Stimulated activated naive B cell treated with anti-CD40 and anti-IgM and Interleukin-4, amounts not matched to agents 10 μg/mL and 1 μg/mL and 100 μg/mL, for 72 hours (primary cell): ENCODE measurements at regions not wholly inside any gene's neighbourhood (a gene's known extent, or its start where the extent isn't known, plus 50 kb on each side); places are given as distances from the start of the nearest gene placed in this dataset.

Experiments used
- ATAC-seq, 2 donors: fragments of 150-1000 bp; cut with Tn5 transposase; replicated peaks; 2 replicates each; pipeline ENCODE4 v1.10.0; 2021; ENCODE audit warnings: moderate library complexity in 1 of 2
- DNase-seq: peaks from one replicate; pipeline ENCODE4 v3.0.0; 2021
- H3K27ac Mint-ChIP-seq: one replicate; pipeline ENCODE4 v1.8.0; 2022; ENCODE audit warnings: mild to moderate bottlenecking, mixed read lengths
- H3K27me3 Mint-ChIP-seq, 2 donors: one replicate each; pipeline ENCODE4 v1.8.0; 2022; ENCODE audit warnings: mixed read lengths in 2 of 2
- H3K36me3 Mint-ChIP-seq, 2 donors: one replicate each; pipeline ENCODE4 v1.8.0; 2022; ENCODE audit warnings: mixed read lengths in 2 of 2, mild to moderate bottlenecking in 1 of 2
- H3K4me1 Mint-ChIP-seq, 2 donors: one replicate each; pipeline ENCODE4 v1.8.0; 2022; ENCODE audit warnings: mixed read lengths in 2 of 2, mild to moderate bottlenecking in 1 of 2
- H3K4me3 Mint-ChIP-seq, 2 donors: one replicate each; pipeline ENCODE4 v1.8.0; 2022; ENCODE audit warnings: mild to moderate bottlenecking in 2 of 2, mixed read lengths in 2 of 2, moderate library complexity in 1 of 2
- H3K9me3 Mint-ChIP-seq, 2 donors: one replicate each; pipeline ENCODE4 v1.8.0; 2022; ENCODE audit warnings: mixed read lengths in 2 of 2, mild to moderate bottlenecking in 1 of 2

GRCh38 chr4:101594588-101594987, 195.9 kb upstream of the BANK1 start:
- Mint-ChIP-seq H3K27ac (no peak overlapping the region), H3K4me1 (peaks cover 9 to 14% of the 10 kb centered on the region in 2 donors), H3K27me3 (no peaks in the 10 kb centered on the region), H3K36me3 (no peaks in the 10 kb centered on the region), H3K4me3 (no peak overlapping the region), H3K9me3 (no peaks in the 10 kb centered on the region)
- ATAC-seq (no peak), DNase-seq (no peak)

DNA sequence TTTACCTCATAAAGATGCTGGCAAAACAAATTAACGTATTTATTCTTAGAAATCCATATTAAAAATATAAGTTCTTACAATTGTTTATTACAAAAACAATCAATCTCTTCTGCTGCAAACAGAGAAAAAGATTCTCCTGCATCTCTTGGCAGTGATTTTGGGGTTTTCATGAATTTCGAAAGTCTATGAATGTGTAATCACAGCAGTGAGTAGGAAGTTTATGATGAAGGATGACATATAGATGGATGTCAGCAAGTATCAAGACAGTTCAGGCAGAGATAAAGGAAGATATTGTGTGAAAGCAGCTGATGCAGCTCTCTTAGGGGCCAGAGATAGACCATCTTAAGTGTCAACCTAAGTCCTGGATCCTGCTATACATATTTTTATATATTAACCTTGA, 196.9 kb upstream of the BANK1 start:
- no peaks in the 10 kb centered on the region for H3K36me3 Mint-ChIP-seq
- no peak overlapping the region for H3K4me3 Mint-ChIP-seq
- peaks cover 9 to 14% of the 10 kb centered on the region in 2 donors for H3K4me1 Mint-ChIP-seq
- ATAC-seq (no peak), DNase-seq (no peak)
- H3K27me3 Mint-ChIP-seq, result no peaks in the 10 kb centered on the region
- H3K9me3 Mint-ChIP-seq, result no peaks in the 10 kb centered on the region
- no peak overlapping the region for H3K27ac Mint-ChIP-seq

DNA sequence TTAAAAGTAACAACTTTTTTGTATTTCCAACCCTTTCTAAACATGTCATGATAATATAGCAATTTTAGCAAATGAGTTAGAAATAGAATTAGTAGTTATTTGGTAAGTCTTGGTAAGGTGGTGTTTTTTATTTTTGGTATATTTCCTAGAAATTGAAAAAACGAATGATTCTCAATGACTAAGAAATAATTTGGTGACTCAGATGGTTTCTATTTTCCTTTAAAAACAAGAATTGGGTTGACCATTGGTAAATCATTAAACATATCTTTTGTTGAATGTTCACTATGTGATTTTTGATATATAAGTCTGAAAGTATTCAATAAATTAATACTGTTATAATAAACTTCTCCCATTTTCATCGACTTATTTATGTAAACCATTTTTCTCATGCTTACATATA, 206.2 kb upstream of the BANK1 start:
- ATAC-seq, result no peak
- Mint-ChIP-seq H3K36me3 (peaks cover 9 to 23% of the 10 kb centered on the region in 2 donors), H3K27ac (no peak overlapping the region)

DNA sequence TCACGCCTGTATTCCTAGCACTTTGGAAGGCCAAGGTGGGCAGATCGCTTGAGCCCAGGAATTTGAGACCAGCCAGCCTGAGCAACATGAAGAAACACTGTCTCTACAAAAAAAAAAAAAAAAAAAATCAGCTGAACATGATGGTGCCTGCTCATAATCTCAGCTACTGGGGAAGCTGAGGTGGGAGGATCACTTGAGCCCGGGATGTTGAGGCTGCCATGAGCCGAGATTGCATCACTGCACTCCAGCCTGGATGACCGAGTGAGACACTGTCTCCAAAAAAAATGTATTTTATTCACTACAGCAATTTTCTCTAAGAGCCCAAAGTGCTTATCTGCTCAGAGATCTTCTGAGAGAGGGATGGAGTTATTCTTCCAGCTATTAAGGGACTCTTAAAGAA, 215.8 kb upstream of the PPP3CA start:
- no peaks in the 10 kb centered on the region for H3K27me3 Mint-ChIP-seq

More for the DNA sequence above, 206.2 kb upstream of the BANK1 start:
- no peak for DNase-seq
- H3K4me3 Mint-ChIP-seq, result no peak overlapping the region
- no peaks in the 10 kb centered on the region for H3K27me3 Mint-ChIP-seq
- H3K9me3 Mint-ChIP-seq, result peaks cover 17 to 30% of the 10 kb centered on the region in 2 donors
- no peaks in the 10 kb centered on the region for H3K4me1 Mint-ChIP-seq

DNA sequence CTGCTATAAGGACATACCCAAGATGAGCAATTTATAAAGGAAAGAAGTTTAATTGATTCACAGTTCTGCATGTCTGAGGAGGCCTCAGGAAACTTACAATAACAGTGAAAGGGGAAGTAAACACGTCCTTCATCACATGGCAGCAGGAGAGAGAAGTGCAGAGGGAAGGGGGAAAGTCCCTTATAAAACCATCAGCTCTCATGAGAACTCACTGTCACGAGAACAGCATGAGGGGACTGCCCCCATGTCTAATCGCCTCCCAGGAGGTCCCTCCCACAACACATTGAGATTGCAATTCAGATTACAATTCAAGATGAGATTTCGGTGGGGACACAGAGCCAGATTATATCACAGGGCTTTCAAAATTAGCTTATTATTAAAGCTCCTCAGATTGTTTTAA, 209.5 kb upstream of the PPP3CA start:
- Mint-ChIP-seq H3K4me1 (peaks cover 4 to 5% of the 10 kb centered on the region in 2 donors), H3K36me3 (peaks cover 9 to 28% of the 10 kb centered on the region in 2 donors), H3K4me3 (no peak overlapping the region), H3K27me3 (no peaks in the 10 kb centered on the region), H3K27ac (no peak overlapping the region), H3K9me3 (peaks cover 12 to 15% of the 10 kb centered on the region in 2 donors)
- DNase-seq, result peak; percentile 70
- ATAC-seq, result peak; percentile 99 to 100

More for the DNA sequence above, 215.8 kb upstream of the PPP3CA start:
- Mint-ChIP-seq H3K9me3 (peaks cover 11 to 14% of the 10 kb centered on the region in 2 donors), H3K4me1 (no peaks in the 10 kb centered on the region), H3K27ac (no peak overlapping the region), H3K4me3 (no peak overlapping the region), H3K36me3 (peaks cover 7 to 17% of the 10 kb centered on the region in 2 donors)
- DNase-seq (no peak), ATAC-seq (no peak)

DNA sequence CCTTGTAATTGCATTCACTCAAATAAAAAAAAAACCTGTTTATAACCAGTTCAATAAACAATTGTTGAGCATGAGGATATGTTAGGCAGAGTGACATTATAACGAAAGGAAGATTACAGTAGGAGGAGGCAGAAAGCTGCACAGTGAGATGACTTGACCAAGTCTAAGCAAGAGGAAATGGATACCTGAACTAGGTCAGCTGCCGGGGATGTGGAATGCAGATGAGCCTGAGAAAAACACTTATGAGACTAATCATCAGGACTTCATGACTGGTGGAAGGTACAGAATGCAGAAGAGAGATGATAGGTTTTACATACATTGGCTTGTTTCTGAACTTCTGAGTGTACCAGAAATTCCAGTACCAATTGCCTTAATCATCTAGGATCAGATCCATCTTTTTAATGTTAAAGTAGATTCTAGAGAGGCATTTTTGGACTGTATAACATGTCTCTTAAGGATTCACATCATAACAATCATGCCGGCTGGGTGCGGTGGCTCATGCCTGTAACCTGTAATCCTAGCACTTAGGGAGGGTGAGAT, 208.1 kb upstream of the PPP3CA start:
- H3K36me3 Mint-ChIP-seq, result peaks cover 12 to 38% of the 10 kb centered on the region in 2 donors
- no peaks in the 10 kb centered on the region for H3K27me3 Mint-ChIP-seq

GRCh38 chr4:101540336-101540735, 193.0 kb upstream of the PPP3CA start:
- Mint-ChIP-seq H3K9me3 (peaks cover 5% of the 10 kb centered on the region in 2 donors), H3K27me3 (no peaks in the 10 kb centered on the region), H3K4me3 (no peak overlapping the region), H3K4me1 (peaks cover 0 to 6% of the 10 kb centered on the region in 2 donors), H3K36me3 (no peaks in the 10 kb centered on the region), H3K27ac (no peak overlapping the region)
- DNase-seq (no peak), ATAC-seq (no peak)

More for the DNA sequence above, 208.1 kb upstream of the PPP3CA start:
- Mint-ChIP-seq H3K27ac (peak overlapping the region; percentile 85), H3K4me1 (peaks cover 4 to 5% of the 10 kb centered on the region in 2 donors), H3K9me3 (peaks cover 19 to 24% of the 10 kb centered on the region in 2 donors), H3K4me3 (no peak overlapping the region)
- no peak for DNase-seq
- no peak for ATAC-seq

DNA sequence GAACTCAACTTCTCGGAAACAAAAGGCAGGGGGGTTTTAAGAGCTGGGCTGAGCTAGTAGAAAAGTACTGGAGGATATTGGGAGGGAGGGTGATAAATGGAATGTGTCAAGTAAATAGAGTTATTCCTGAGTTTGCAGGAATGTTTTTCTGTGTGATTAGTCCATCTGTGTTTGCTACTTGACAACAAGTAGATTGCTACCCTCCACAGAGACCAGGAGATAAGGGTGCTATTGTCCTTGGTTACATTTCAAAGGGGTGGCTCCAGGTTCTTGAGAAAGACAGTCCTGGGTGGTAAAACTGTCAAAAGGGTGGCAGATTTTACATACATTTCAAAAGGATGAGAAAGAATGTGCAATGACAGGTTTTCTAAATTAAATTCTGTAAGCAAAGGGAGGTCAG, 181.2 kb upstream of the PPP3CA start:
- no peaks in the 10 kb centered on the region for H3K27me3 Mint-ChIP-seq
- DNase-seq (no peak), ATAC-seq (no peak)
- no peak overlapping the region for H3K4me3 Mint-ChIP-seq
- peaks cover 0 to 5% of the 10 kb centered on the region in 2 donors for H3K36me3 Mint-ChIP-seq
- peaks cover 7 to 15% of the 10 kb centered on the region in 2 donors for H3K4me1 Mint-ChIP-seq
- H3K9me3 Mint-ChIP-seq, result peaks cover 4% of the 10 kb centered on the region in 2 donors
- H3K27ac Mint-ChIP-seq, result no peak overlapping the region

DNA sequence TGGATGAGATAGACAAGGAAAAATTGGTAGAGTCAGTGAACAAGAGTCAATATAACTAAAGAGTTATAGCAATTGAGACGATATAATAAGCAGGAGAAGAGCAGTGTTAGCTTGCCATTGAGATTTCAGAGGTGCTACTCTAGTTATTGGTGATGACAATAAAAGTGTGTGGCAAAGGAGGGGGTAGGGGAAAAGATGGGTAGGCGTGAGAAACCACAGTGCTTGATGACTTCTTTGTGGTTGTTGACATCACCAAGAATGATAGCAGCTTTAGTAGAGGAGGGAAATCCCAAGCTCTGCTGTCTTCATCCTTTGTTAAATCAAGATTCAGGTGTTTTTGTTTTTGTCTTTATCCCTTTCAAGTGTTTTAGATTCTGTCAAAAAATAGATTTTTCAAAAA, 179.9 kb upstream of the PPP3CA start:
- Mint-ChIP-seq H3K27ac (no peak overlapping the region), H3K27me3 (no peaks in the 10 kb centered on the region), H3K4me3 (peak overlapping the region in 1 of 2 donors; percentile 3), H3K36me3 (peaks cover 0 to 5% of the 10 kb centered on the region in 2 donors), H3K9me3 (peaks cover 4% of the 10 kb centered on the region in 2 donors), H3K4me1 (peaks cover 7 to 15% of the 10 kb centered on the region in 2 donors)
- peak; percentile 57 for DNase-seq
- ATAC-seq, result peak; percentile 100

- Mint-ChIP-seq H3K27me3 (no peaks in the 10 kb centered on the region), H3K36me3 (no peaks in the 10 kb centered on the region), H3K27ac (peak overlapping the region; percentile 65), H3K4me1 (peaks cover 0 to 6% of the 10 kb centered on the region in 2 donors), H3K4me3 (no peak overlapping the region), H3K9me3 (peaks cover 0 to 4% of the 10 kb centered on the region in 2 donors)
- ATAC-seq (no peak), DNase-seq (no peak)
These were observed 168.2 kb upstream of the PPP3CA start for GRCh38 chr4:101515566-101515965.

- DNase-seq (no peak), ATAC-seq (no peak)
- no peaks in the 10 kb centered on the region for H3K27me3 Mint-ChIP-seq
- H3K9me3 Mint-ChIP-seq, result peaks cover 0 to 4% of the 10 kb centered on the region in 2 donors
- H3K4me1 Mint-ChIP-seq, result peaks cover 0 to 6% of the 10 kb centered on the region in 2 donors
- no peaks in the 10 kb centered on the region for H3K36me3 Mint-ChIP-seq
- no peak overlapping the region for H3K27ac Mint-ChIP-seq
- H3K4me3 Mint-ChIP-seq, result no peak overlapping the region
These were observed 167.8 kb upstream of the PPP3CA start for GRCh38 chr4:101515099-101515498.

DNA sequence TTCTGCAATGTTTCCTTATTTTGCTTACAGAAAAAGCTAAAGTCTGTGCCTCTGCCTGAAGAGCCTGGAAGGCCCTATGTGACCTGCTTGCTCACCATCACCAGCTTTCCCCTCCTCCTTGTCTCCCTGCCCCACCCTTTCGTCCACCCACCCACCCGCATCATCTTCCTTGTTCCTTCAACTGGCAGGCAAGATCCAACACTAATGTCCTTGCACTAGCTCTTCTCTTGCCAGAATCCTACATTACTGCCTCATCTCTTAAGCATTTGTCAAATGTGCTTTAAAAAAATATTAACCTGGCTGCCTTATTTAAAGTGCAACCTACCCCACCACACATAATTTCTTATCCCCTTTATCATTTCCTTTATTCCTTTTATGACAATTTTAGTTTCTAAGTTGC, 165.1 kb upstream of the PPP3CA start:
- H3K9me3 Mint-ChIP-seq, result peaks cover 0 to 4% of the 10 kb centered on the region in 2 donors
- DNase-seq, result no peak
- H3K27ac Mint-ChIP-seq, result no peak overlapping the region
- no peak for ATAC-seq
- H3K36me3 Mint-ChIP-seq, result no peaks in the 10 kb centered on the region
- peaks cover 0 to 6% of the 10 kb centered on the region in 2 donors for H3K4me1 Mint-ChIP-seq
- no peak overlapping the region for H3K4me3 Mint-ChIP-seq
- H3K27me3 Mint-ChIP-seq, result no peaks in the 10 kb centered on the region

DNA sequence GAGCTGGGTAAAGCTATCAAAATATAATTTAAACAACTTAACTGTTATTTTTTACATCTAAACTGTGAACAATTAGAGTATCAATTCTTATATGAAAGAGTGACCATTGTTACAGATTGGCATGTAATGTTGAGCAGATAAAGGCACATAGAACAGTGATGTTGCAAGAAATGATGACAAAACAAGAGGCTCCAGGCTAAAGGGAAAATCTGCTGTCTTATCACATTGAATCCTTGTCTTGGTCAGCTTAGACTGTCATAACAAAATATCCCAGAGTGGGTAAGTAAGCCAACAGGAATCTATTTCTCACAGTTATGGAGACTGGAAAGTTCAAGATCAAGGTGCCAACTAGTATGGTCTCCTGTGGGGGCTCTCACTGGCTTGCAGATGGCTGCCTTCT, 154.1 kb upstream of the PPP3CA start:
- Mint-ChIP-seq H3K27me3 (no peaks in the 10 kb centered on the region), H3K27ac (no peak overlapping the region)

DNA sequence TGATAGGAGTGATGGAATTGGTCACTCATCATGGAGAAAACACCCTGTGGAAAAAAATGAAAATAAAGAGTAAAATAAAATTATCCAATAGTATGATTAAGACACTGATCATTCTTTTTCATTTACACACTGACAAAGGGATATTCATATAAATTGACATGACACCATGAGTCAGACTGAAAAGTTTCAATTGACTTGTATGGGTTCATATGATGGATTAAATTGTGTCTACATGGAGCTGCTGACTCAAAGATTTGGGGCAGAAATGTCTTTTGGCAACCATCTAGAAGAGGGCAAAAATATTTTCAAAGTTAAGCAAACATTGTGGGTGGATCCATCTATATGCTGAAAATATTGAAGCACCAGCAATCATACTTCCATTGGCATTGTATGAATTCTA, 153.4 kb upstream of the PPP3CA start:
- Mint-ChIP-seq H3K4me3 (no peak overlapping the region), H3K27ac (no peak overlapping the region), H3K27me3 (no peaks in the 10 kb centered on the region), H3K36me3 (no peaks in the 10 kb centered on the region), H3K9me3 (peaks cover 0 to 5% of the 10 kb centered on the region in 2 donors), H3K4me1 (no peaks in the 10 kb centered on the region)
- DNase-seq (no peak), ATAC-seq (no peak)

More for the DNA sequence above, 154.1 kb upstream of the PPP3CA start:
- Mint-ChIP-seq H3K4me1 (no peaks in the 10 kb centered on the region), H3K36me3 (no peaks in the 10 kb centered on the region), H3K4me3 (no peak overlapping the region), H3K9me3 (peaks cover 0 to 5% of the 10 kb centered on the region in 2 donors)
- DNase-seq, result no peak
- no peak for ATAC-seq

DNA sequence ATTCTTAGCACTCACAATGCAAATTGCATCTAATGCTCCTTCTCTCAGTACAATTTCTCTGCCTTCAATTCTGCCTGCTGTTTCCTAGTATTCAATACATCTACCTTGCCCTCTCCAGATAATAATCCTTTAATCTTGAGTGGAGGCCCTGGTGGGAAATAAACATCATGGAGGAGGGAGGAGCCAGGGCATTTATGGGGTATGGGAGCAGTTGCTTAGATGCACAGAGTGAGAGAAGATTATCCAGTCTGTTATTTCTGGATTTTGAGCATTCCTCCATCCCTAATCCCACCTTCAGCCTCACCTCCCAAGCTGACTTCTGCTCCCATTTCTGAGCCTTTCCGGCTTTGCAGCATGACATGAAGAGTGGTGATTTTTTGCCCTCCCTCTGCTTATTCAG, 127.9 kb upstream of the PPP3CA start:
- DNase-seq (no peak), ATAC-seq (no peak)
- Mint-ChIP-seq H3K36me3 (no peaks in the 10 kb centered on the region), H3K4me1 (peaks cover 0 to 5% of the 10 kb centered on the region in 2 donors), H3K4me3 (no peak overlapping the region), H3K9me3 (peaks cover 0 to 5% of the 10 kb centered on the region in 2 donors), H3K27ac (no peak overlapping the region), H3K27me3 (no peaks in the 10 kb centered on the region)
